ENCODE measurements at regions not wholly inside any gene's neighbourhood (a gene's known extent, or its start where the extent isn't known, plus 50 kb on each side); places are given as distances from the start of the nearest gene placed in this dataset.

DNA sequence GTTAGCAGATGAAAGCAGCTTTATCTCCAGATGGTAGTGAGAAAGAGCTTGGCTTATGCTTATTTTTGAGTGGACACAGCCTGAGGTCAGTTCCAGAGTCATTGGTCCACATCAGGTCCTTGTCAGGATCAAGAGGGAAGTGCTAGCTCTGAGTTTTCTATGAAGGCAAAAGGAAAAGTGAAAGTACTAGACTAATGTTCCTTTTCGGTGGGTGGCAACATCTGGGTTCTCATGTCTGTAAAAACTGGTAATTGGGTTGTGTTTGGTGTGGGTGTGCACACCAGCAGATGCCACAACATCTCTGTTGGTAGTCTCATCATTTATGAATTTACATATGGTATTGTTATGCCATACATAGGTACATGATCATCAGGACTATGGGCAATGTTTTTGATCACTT is 210.5 kb downstream of the PWWP3B start:
- TF ChIP-seq, protein P1, sequence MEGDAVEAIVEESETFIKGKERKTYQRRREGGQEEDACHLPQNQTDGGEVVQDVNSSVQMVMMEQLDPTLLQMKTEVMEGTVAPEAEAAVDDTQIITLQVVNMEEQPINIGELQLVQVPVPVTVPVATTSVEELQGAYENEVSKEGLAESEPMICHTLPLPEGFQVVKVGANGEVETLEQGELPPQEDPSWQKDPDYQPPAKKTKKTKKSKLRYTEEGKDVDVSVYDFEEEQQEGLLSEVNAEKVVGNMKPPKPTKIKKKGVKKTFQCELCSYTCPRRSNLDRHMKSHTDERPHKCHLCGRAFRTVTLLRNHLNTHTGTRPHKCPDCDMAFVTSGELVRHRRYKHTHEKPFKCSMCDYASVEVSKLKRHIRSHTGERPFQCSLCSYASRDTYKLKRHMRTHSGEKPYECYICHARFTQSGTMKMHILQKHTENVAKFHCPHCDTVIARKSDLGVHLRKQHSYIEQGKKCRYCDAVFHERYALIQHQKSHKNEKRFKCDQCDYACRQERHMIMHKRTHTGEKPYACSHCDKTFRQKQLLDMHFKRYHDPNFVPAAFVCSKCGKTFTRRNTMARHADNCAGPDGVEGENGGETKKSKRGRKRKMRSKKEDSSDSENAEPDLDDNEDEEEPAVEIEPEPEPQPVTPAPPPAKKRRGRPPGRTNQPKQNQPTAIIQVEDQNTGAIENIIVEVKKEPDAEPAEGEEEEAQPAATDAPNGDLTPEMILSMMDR (conservative IDR thresholded peaks at IDR 0.05 in 1 of 2, IDR thresholded peaks at IDR 0.05 in 1 of 2; ENCODE audit: low read depth in 1 of 2, low read length in 2 of 2): no peak
- TF ChIP-seq EZH2 (IDR thresholded peaks at IDR 0.05; ENCODE audit: low read length, missing control alignments): no peak

All from fibroblast of lung (primary cell).